Neuron (in vitro differentiated cells): ENCODE measurements at regions not wholly inside any gene's neighbourhood (a gene's known extent, or its start where the extent isn't known, plus 50 kb on each side); places are given as distances from the start of the nearest gene placed in this dataset.
"Not testable (repeated sequence)": the region's sequence is repeated elsewhere in the genome, so short reads cannot be mapped to it uniquely, and the experiment has no call there.

Source experiments
- H2AFZ ChIP-seq: one replicate; pipeline ENCODE4 v1.6.1; 2013; ENCODE audit warnings: low read depth, mild to moderate bottlenecking, inconsistent platforms, low read length, moderate library complexity
- H3K27me3 ChIP-seq: one replicate; pipeline ENCODE4 v1.6.1; 2013; ENCODE audit warnings: low read length; ENCODE audit not compliant: insufficient read depth
- H3K36me3 ChIP-seq: one replicate; pipeline ENCODE4 v1.6.1; 2013; ENCODE audit warnings: low read length; ENCODE audit not compliant: insufficient read depth
- H3K4me1 ChIP-seq: one replicate; pipeline ENCODE4 v1.6.1; 2013; ENCODE audit warnings: low read length; ENCODE audit not compliant: insufficient read depth
- H3K4me3 ChIP-seq: 2 replicates; pipeline ENCODE4 v1.5.1; 2013; ENCODE audit warnings: mild to moderate bottlenecking, low read length, moderate library complexity
- H3K9me3 ChIP-seq: one replicate; pipeline ENCODE4 v1.6.1; 2013; ENCODE audit warnings: low read length

DNA sequence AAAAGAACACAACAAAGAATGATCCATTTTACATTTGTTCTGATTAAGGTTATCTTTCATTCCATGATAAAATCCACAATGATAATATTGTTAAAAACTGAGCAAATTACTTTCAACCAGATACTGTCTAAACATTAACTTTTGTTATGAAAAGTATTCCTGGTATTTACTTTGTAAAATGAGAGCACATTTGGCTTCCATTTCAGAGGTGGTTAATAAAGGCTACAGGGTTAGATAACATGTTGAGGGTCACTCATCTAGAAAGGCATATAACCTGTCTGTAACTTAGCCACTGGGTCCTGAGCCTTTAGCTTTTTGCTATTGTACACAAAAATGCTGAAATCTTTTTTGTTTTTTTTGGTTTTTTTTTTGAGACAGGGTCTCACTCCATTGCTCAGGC is 99.3 kb downstream of the ANXA2R start:
- Histone ChIP-seq H2AFZ (no peak overlapping the region), H3K4me1 (no peaks in the 10 kb centered on the region), H3K36me3 (no peaks in the 10 kb centered on the region)

GRCh38 chr5:42932011-42932410 is 108.1 kb downstream of the ANXA2R start:
- H3K27me3 ChIP-seq, H3K4me1 ChIP-seq, H3K9me3 ChIP-seq, H3K36me3 ChIP-seq, H2AFZ ChIP-seq, H3K4me3 ChIP-seq: not testable (repeated sequence)

More for the DNA sequence above, 99.3 kb downstream of the ANXA2R start:
- peaks cover 17% of the 10 kb centered on the region for H3K27me3 ChIP-seq
- H3K9me3 ChIP-seq = peaks cover 3% of the 10 kb centered on the region
- H3K4me3 ChIP-seq = no peak overlapping the region

DNA sequence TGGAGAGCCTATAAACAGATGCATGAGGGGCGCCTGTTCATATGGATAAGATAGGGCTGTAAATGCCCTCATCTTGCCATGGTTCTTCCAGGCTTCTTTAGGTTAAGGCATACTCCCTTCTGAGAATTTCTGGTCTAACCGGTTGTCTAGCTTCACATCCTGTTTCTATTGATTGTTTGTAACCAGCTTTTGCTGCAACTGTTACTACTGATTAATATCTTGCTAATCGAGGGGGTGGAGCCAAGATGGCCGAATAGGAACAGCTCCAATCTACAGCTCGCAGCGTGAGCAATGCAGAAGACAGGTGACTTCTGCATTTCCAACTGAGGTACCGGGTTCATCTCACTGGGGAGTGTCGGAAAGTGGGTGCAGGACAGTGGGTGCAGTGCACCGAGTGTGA is 108.7 kb downstream of the ANXA2R start:
- not testable (repeated sequence) for H3K9me3 ChIP-seq, H3K27me3 ChIP-seq, H2AFZ ChIP-seq, H3K36me3 ChIP-seq, H3K4me3 ChIP-seq, H3K4me1 ChIP-seq

GRCh38 chr5:42930934-42931333 is 109.2 kb downstream of the ANXA2R start:
- H3K4me1 ChIP-seq = no peaks in the 10 kb centered on the region
- no peaks in the 10 kb centered on the region for H3K36me3 ChIP-seq
- no peaks in the 10 kb centered on the region for H3K27me3 ChIP-seq
- no peak overlapping the region for H2AFZ ChIP-seq
- H3K9me3 ChIP-seq = peaks cover 1% of the 10 kb centered on the region
- no peak overlapping the region for H3K4me3 ChIP-seq

- H2AFZ ChIP-seq = no peak overlapping the region
- H3K36me3 ChIP-seq = no peaks in the 10 kb centered on the region
- peaks cover 1% of the 10 kb centered on the region for H3K9me3 ChIP-seq
- H3K4me1 ChIP-seq = no peaks in the 10 kb centered on the region
- H3K27me3 ChIP-seq = no peaks in the 10 kb centered on the region
- H3K4me3 ChIP-seq = no peak overlapping the region
Observed at GRCh38 chr5:42929871-42930270, 110.2 kb downstream of the ANXA2R start.

DNA sequence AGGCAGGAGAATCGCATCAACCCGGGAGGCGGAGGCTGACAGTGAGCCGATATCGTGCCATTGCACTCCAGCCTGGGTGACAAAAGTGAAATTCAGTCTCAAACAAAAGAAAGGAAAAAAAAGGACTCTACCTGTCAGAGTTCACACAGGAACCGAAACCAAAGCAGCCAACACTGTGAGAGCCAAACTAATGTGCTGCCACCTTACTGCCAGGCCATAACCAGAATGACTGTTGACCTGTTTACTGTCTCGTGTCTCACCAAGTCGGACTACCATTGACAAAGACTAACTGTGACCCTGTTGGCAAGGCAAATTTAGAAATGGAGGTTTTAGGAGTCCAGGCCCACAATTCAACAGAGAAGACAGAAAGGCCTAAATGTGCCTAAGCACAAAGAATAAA is 112.4 kb downstream of the ANXA2R start:
- H2AFZ ChIP-seq = no peak overlapping the region
- H3K27me3 ChIP-seq = no peaks in the 10 kb centered on the region
- no peak overlapping the region for H3K4me3 ChIP-seq
- no peaks in the 10 kb centered on the region for H3K36me3 ChIP-seq
- H3K4me1 ChIP-seq = no peaks in the 10 kb centered on the region
- peaks cover 3% of the 10 kb centered on the region for H3K9me3 ChIP-seq

DNA sequence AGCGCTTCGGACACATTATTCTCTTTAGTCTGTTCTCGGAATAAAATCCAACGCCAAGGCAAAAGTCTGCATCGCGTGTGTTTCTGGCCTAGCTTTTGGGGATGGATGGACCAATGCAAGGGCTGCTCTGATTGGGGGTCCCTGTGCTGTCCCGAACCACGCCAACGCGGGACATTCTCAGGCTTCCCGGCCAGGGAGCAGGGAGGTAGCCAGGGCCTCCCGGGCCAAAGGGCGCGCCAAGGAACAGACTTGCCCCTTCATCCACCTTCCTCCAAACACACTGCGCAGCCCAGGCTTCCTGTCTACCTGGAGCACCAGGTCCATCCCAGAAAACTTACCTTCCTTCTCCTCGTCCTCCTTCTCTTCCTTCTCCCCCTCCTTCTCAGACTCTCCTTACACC is 113.0 kb upstream of the SELENOP start:
- Histone ChIP-seq H3K9me3 (peaks cover 2% of the 10 kb centered on the region), H2AFZ (no peak overlapping the region), H3K36me3 (no peaks in the 10 kb centered on the region), H3K4me3 (no peak overlapping the region), H3K4me1 (no peaks in the 10 kb centered on the region), H3K27me3 (no peaks in the 10 kb centered on the region)

- Histone ChIP-seq H3K9me3 (peaks cover 2% of the 10 kb centered on the region), H3K36me3 (no peaks in the 10 kb centered on the region), H3K27me3 (no peaks in the 10 kb centered on the region), H2AFZ (no peak overlapping the region), H3K4me1 (no peaks in the 10 kb centered on the region), H3K4me3 (no peak overlapping the region)
Observed at GRCh38 chr5:42924226-42924625, 112.5 kb upstream of the SELENOP start.

DNA sequence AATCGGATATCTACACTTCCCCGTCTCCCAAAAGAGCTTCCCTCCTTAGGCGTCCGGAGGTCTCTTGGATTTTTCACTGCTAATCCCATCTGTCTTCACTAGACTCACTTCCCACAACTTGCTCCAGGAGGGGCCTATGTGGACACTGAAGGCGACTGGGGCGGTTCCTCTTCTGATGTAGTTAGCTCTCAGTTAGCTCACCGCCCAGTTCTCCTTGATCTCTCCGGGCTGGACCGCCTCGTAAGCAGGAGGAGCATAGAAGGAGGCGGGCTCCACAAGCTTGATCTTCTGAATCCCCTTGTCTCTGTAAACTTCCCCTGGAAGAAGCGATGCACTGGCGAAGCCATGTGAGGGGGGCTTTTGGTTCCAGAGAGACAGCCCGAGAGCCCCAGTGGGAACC is 112.0 kb upstream of the SELENOP start:
- H3K9me3 ChIP-seq = peaks cover 2% of the 10 kb centered on the region
- no peaks in the 10 kb centered on the region for H3K4me1 ChIP-seq
- no peak overlapping the region for H2AFZ ChIP-seq
- no peak overlapping the region for H3K4me3 ChIP-seq
- no peaks in the 10 kb centered on the region for H3K27me3 ChIP-seq
- no peaks in the 10 kb centered on the region for H3K36me3 ChIP-seq

DNA sequence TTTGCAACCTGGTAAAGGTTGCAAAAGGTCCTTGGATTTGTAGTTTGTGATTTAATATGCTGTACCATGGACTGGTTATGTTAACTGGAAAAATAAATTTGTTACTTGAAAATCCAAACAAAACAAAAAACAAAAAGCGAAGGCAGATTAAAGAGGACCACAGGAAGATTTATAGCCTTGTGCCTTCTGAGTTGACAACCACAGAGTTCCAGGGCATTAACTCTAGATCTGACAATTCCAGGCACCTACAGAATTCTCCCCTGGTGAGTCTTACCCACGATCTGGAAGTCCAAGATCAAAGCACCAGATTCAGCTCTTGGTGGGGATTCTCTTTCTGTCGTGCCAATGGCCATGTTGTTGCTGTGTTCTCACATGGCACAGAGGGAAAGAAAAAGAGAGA is 107.9 kb upstream of the SELENOP start:
- Histone ChIP-seq H2AFZ (no peak overlapping the region), H3K4me1 (no peaks in the 10 kb centered on the region), H3K9me3 (peaks cover 2% of the 10 kb centered on the region), H3K27me3 (no peaks in the 10 kb centered on the region), H3K36me3 (no peaks in the 10 kb centered on the region), H3K4me3 (no peak overlapping the region)

DNA sequence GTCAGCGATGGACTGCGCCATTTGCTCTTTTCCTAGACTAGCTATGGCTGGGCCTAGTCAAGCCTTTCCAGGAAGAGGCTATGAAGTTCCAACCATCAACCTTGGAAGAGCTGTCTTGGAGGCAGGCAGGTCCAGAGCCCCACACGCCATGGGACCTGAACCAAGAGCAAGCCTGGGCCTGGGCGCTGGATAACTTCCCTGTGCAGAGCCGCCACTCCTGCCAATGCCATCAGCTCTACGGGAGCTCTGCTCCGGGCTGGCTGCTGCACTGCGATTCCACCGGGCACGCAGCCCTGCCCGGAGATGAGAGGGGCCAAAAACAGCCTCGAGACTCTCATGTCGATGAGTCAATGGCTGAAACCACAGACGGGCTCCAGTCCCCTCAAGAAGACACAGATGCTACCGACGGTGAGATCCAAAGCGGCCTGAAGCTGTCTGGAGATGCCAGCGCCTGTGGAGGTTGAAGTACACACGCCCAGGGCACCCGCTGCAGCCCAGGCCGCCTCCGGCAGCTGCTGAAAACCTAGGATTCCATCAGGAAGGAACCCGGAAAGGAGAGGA is 103.7 kb upstream of the SELENOP start:
- no peaks in the 10 kb centered on the region for H3K36me3 ChIP-seq
- H3K9me3 ChIP-seq = no peaks in the 10 kb centered on the region
- no peak overlapping the region for H2AFZ ChIP-seq
- H3K4me1 ChIP-seq = no peaks in the 10 kb centered on the region
- H3K27me3 ChIP-seq = no peaks in the 10 kb centered on the region
- no peak overlapping the region for H3K4me3 ChIP-seq

DNA sequence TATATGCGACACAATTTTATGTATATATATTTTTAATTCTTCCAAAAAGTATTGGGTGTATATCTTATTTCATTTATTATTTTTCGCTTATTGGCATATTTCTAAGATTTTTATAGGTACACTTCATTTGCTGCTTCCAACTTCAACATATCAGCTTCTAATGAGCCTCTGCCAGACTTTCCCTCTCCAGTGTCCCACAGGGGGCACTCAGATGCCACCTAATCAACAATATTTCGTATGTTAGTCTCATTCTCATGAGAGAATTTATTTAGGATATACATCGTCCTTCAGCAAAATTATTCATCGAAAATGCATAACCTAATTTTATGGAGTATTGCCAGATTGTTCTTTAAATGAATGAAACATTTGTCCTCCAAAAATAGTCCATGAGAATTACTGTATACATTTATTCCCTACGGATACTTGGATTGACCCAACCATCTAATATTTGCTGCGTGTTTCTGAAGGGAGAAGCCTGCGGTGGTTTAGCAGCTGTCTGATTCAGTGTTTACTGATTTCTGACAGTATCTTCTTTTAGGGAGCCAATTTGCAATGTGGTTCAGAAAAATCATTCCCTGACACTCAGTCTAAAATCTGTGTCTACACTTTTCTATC is 100.6 kb upstream of the SELENOP start:
- H3K9me3 ChIP-seq = no peaks in the 10 kb centered on the region
- no peak overlapping the region for H2AFZ ChIP-seq
- H3K4me1 ChIP-seq = peaks cover 2% of the 10 kb centered on the region
- no peak overlapping the region for H3K4me3 ChIP-seq
- peaks cover 11% of the 10 kb centered on the region for H3K27me3 ChIP-seq
- no peaks in the 10 kb centered on the region for H3K36me3 ChIP-seq

GRCh38 chr5:42908509-42909488 is 97.1 kb upstream of the SELENOP start:
- H3K36me3 ChIP-seq = no peaks in the 10 kb centered on the region
- H3K27me3 ChIP-seq = peaks cover 18% of the 10 kb centered on the region
- H3K4me1 ChIP-seq = peaks cover 2% of the 10 kb centered on the region
- peak overlapping the region; percentile 84 for H2AFZ ChIP-seq
- no peaks in the 10 kb centered on the region for H3K9me3 ChIP-seq
- H3K4me3 ChIP-seq = peak overlapping the region; percentile 45
